Neutrophil (primary cell): ENCODE measurements at regions not wholly inside any gene's neighbourhood (a gene's known extent, or its start where the extent isn't known, plus 50 kb on each side); places are given as distances from the start of the nearest gene placed in this dataset.

Experiments used
- H3K27ac ChIP-seq: fragments of 200-600 bp; sonication (generic); 2 replicates; pipeline ENCODE4 v1.5.1; 2016; ENCODE audit warnings: mild to moderate bottlenecking, moderate library complexity
- H3K27me3 ChIP-seq: fragments of 200-600 bp; sonication (generic); 2 replicates; pipeline ENCODE4 v1.6.0; 2016; ENCODE audit warnings: mild to moderate bottlenecking
- H3K36me3 ChIP-seq: fragments of 200-600 bp; sonication (generic); 2 replicates; pipeline ENCODE4 v1.5.1; 2017
- H3K4me1 ChIP-seq, 2 experiments: fragments of 200-600 bp in 1 of 2; sonication (generic) in 1 of 2; 1 replicate in 1 of 2; 2 replicates in 1 of 2; pipeline versions ENCODE4 v1.5.1 to v1.6.1; 2013 to 2016; ENCODE audit warnings: low read depth in 1 of 2, low read length in 1 of 2, mild to moderate bottlenecking in 1 of 2, moderate library complexity in 1 of 2; ENCODE audit not compliant: control insufficient read depth in 1 of 2, insufficient read depth in 1 of 2
- H3K4me3 ChIP-seq, 2 experiments: fragments of 200-600 bp in 1 of 2; sonication (generic) in 1 of 2; 1 replicate in 1 of 2; 2 replicates in 1 of 2; pipeline ENCODE4 v1.5.1; 2013 to 2016; ENCODE audit warnings: low read depth in 1 of 2, low read length in 1 of 2, mild to moderate bottlenecking in 1 of 2, moderate library complexity in 1 of 2
- H3K9me3 ChIP-seq: fragments of 200-600 bp; sonication (generic); 2 replicates; pipeline ENCODE4 v1.5.1; 2016
- CTCF ChIP-seq: fragments of 200-600 bp; sonication (generic); IDR thresholded peaks from 2 replicates; pipeline ENCODE4 v1.5.1; 2016; ENCODE audit warnings: antibody characterized with exemption

GRCh38 chr11:81270686-81271085 is 1463.0 kb downstream of the FAM181B start:
- no peak overlapping the region for H3K27ac ChIP-seq
- no peaks in the 10 kb centered on the region for H3K36me3 ChIP-seq
- no peak overlapping the region for H3K4me3 ChIP-seq
- H3K4me1 ChIP-seq, result no peaks in the 10 kb centered on the region
- H3K27me3 ChIP-seq, result no peaks in the 10 kb centered on the region
- no peaks in the 10 kb centered on the region for H3K9me3 ChIP-seq
- no peak for TF ChIP-seq CTCF

GRCh38 chr11:81267246-81267645 is 1466.4 kb downstream of the FAM181B start:
- H3K27me3 ChIP-seq, result no peaks in the 10 kb centered on the region
- H3K4me1 ChIP-seq, result no peaks in the 10 kb centered on the region
- H3K36me3 ChIP-seq, result no peaks in the 10 kb centered on the region
- no peak for TF ChIP-seq CTCF
- H3K4me3 ChIP-seq, result no peak overlapping the region
- no peak overlapping the region for H3K27ac ChIP-seq
- H3K9me3 ChIP-seq, result no peaks in the 10 kb centered on the region

- Histone ChIP-seq H3K4me3 (no peak overlapping the region), H3K27ac (no peak overlapping the region), H3K27me3 (no peaks in the 10 kb centered on the region), H3K9me3 (no peaks in the 10 kb centered on the region), H3K36me3 (no peaks in the 10 kb centered on the region), H3K4me1 (no peaks in the 10 kb centered on the region)
- TF ChIP-seq CTCF, result no peak
Observed at GRCh38 chr11:81259471-81259870, 1474.2 kb downstream of the FAM181B start.

- no peaks in the 10 kb centered on the region for H3K9me3 ChIP-seq
- no peak for TF ChIP-seq CTCF
- H3K4me3 ChIP-seq, result no peak overlapping the region
- no peaks in the 10 kb centered on the region for H3K4me1 ChIP-seq
- H3K27ac ChIP-seq, result no peak overlapping the region
- no peaks in the 10 kb centered on the region for H3K36me3 ChIP-seq
- no peaks in the 10 kb centered on the region for H3K27me3 ChIP-seq
Observed at GRCh38 chr11:81255895-81256294, 1477.8 kb downstream of the FAM181B start.

GRCh38 chr11:81253244-81253643 is 1480.4 kb downstream of the FAM181B start:
- no peak for TF ChIP-seq CTCF
- Histone ChIP-seq H3K36me3 (no peaks in the 10 kb centered on the region), H3K27me3 (no peaks in the 10 kb centered on the region), H3K9me3 (no peaks in the 10 kb centered on the region), H3K4me3 (no peak overlapping the region), H3K4me1 (no peaks in the 10 kb centered on the region), H3K27ac (no peak overlapping the region)

- no peak overlapping the region for H3K27ac ChIP-seq
- no peaks in the 10 kb centered on the region for H3K27me3 ChIP-seq
- H3K4me3 ChIP-seq, result no peak overlapping the region
- no peak for TF ChIP-seq CTCF
- no peaks in the 10 kb centered on the region for H3K4me1 ChIP-seq
- H3K9me3 ChIP-seq, result no peaks in the 10 kb centered on the region
- no peaks in the 10 kb centered on the region for H3K36me3 ChIP-seq
Observed at GRCh38 chr11:81246941-81247340, 1486.7 kb downstream of the FAM181B start.
